ENCODE measurements at regions not wholly inside any gene's neighbourhood (a gene's known extent, or its start where the extent isn't known, plus 50 kb on each side); places are given as distances from the start of the nearest gene placed in this dataset.

DNA sequence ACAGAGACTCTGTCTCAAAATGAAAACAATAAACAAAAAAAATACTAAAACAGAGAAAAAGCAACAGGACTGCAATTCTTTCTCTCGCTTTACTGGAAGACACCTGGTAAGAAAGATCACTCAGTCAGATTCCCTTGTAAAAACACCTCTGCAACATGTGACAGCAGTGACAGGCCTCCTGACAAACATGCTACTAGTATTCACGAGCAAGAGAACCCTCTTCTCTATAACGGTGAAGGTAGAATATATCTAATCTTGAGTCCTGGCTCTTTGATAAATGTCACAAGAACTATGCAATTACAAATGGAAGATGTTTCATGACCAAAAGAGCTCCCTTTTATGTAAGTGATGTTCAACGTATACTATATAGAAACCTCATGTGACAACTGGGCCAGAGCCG, 986.7 kb upstream of the LRRN3 start:
- no peak for TF ChIP-seq SUZ12 (IDR thresholded peaks at IDR 0.05; ENCODE audit: extremely low read depth, insufficient read depth, insufficient read length)
- no peak for TF ChIP-seq ZNF274 (IDR thresholded peaks at IDR 0.05; ENCODE audit: low read depth, low read length)
